Fibroblast of lung (primary cell): ENCODE measurements at regions not wholly inside any gene's neighbourhood (a gene's known extent, or its start where the extent isn't known, plus 50 kb on each side); places are given as distances from the start of the nearest gene placed in this dataset.

Experiments
- DNase-seq, 2 donors: peaks; one replicate each; pipeline versions ENCODE4 v3.0.0 to v3.0.0-alpha.2; 2010; ENCODE audit warnings: low read depth in 2 of 2
- H2AFZ ChIP-seq: 2 replicates; pipeline ENCODE4 v1.5.1; 2012; ENCODE audit warnings: low read length, control low read depth, inconsistent platforms
- H3K27ac ChIP-seq: 2 replicates; pipeline ENCODE4 v1.5.1; 2011; ENCODE audit warnings: low read length, control low read depth; ENCODE audit not compliant: insufficient read depth
- H3K27me3 ChIP-seq: 2 replicates; pipeline ENCODE4 v1.5.1; 2011; ENCODE audit warnings: mild to moderate bottlenecking, low read length; ENCODE audit not compliant: control insufficient read depth, insufficient read depth
- H3K36me3 ChIP-seq: 2 replicates; pipeline ENCODE4 v1.5.1; 2011; ENCODE audit warnings: low read length; ENCODE audit not compliant: control insufficient read depth, insufficient read depth
- H3K4me1 ChIP-seq: 2 replicates; pipeline ENCODE4 v1.5.1; 2011; ENCODE audit warnings: low read length; ENCODE audit not compliant: control insufficient read depth, insufficient read depth; ENCODE audit errors: extremely low read depth
- H3K4me2 ChIP-seq: 2 replicates; pipeline ENCODE4 v1.5.1; 2011; ENCODE audit warnings: low read length, control low read depth; ENCODE audit not compliant: insufficient read depth; ENCODE audit errors: extremely low read depth
- H3K4me3 ChIP-seq, 4 experiments: fragments of 200-600 bp in 1 of 4; sonication (generic) in 1 of 4; replicated peaks in 1 of 4; 2 replicates each; pipeline ENCODE4 v1.5.1; 2011 to 2016; ENCODE audit warnings: low read length in 4 of 4, low read depth in 3 of 4, mild to moderate bottlenecking in 3 of 4, control low read depth in 2 of 4, inconsistent platforms in 1 of 4, mixed read lengths in 1 of 4; ENCODE audit not compliant: insufficient read depth in 1 of 4; ENCODE audit errors: control extremely low read depth in 1 of 4
- H3K79me2 ChIP-seq: 2 replicates; pipeline ENCODE4 v1.5.1; 2012; ENCODE audit warnings: mild to moderate bottlenecking, low read length, inconsistent platforms; ENCODE audit not compliant: control insufficient read depth, insufficient read depth
- H3K9ac ChIP-seq: 2 replicates; pipeline ENCODE4 v1.5.1; 2011; ENCODE audit warnings: mild to moderate bottlenecking, low read length, control low read depth; ENCODE audit not compliant: insufficient read depth
- H3K9me3 ChIP-seq: 2 replicates; pipeline ENCODE4 v1.5.1; 2012; ENCODE audit warnings: low read depth, low read length; ENCODE audit not compliant: control insufficient read depth, insufficient read depth
- H4K20me1 ChIP-seq: 2 replicates; pipeline ENCODE4 v1.5.1; 2011; ENCODE audit warnings: low read length; ENCODE audit not compliant: control insufficient read depth, insufficient read depth; ENCODE audit errors: extremely low read depth
- CTCF ChIP-seq, 2 donors: IDR thresholded peaks in 1 of 2; conservative IDR thresholded peaks in 1 of 2; 1 replicate in 1 of 2; 2 replicates in 1 of 2; pipeline ENCODE4 v1.5.1; 2011 to 2012; ENCODE audit warnings: low read length in 2 of 2, control low read depth in 1 of 2, inconsistent platforms in 1 of 2, low read depth in 1 of 2, mild to moderate bottlenecking in 1 of 2
- EZH2 ChIP-seq: IDR thresholded peaks from 2 replicates; pipeline ENCODE4 v1.5.1; 2012; ENCODE audit warnings: low read length, control low read depth, mild to moderate bottlenecking; ENCODE audit errors: missing control alignments

DNA sequence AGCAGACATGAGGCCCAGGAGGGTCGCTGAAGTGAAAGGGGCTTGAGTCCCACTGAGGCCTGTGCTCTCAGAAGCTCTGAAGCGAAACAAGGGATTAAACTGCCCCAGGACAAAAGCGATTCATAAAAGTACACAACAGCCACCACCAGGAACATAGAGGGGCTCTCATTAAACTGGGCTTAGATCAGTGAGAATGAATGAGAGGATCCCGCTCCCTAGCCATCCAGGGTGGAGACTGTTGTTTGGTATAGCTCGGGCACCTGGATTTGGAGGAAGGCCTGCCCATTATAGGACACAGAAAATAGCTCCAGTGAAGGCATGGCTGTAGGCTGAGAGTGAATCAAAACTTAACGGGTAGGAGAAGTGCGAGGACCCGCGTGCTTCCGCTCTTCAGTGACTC is 91.6 kb upstream of the TAB2 start:
- H3K4me1 ChIP-seq = no peaks in the 10 kb centered on the region
- no peaks in the 10 kb centered on the region for H3K79me2 ChIP-seq
- H3K9ac ChIP-seq = no peak overlapping the region
- no peaks in the 10 kb centered on the region for H4K20me1 ChIP-seq
- no peaks in the 10 kb centered on the region for H3K36me3 ChIP-seq
- H2AFZ ChIP-seq = no peak overlapping the region
- no peaks in the 10 kb centered on the region for H3K9me3 ChIP-seq
- DNase-seq = no peak
- H3K27ac ChIP-seq = no peak overlapping the region
- H3K4me3 ChIP-seq = no peak overlapping the region
- H3K4me2 ChIP-seq = no peak overlapping the region
- H3K27me3 ChIP-seq = peaks cover 5% of the 10 kb centered on the region
- TF ChIP-seq EZH2 (no peak), CTCF (conservative IDR thresholded peaks at IDR 0.05 in 1 of 2, IDR thresholded peaks at IDR 0.05 in 1 of 2; ENCODE audit: low read depth in 1 of 2, low read length in 2 of 2) (no peak)

- Histone ChIP-seq H4K20me1 (no peaks in the 10 kb centered on the region), H3K27ac (no peak overlapping the region), H3K4me1 (no peaks in the 10 kb centered on the region)
Measured at GRCh38 chr6:149227796-149228195, 89.7 kb upstream of the TAB2 start.

GRCh38 chr6:149228311-149228955 is 89.1 kb upstream of the TAB2 start:
- Histone ChIP-seq H3K27me3 (peaks cover 5% of the 10 kb centered on the region), H3K9ac (no peak overlapping the region), H3K79me2 (no peaks in the 10 kb centered on the region), H3K4me1 (peaks cover 4% of the 10 kb centered on the region), H3K27ac (no peak overlapping the region), H3K4me3 (no peak overlapping the region), H3K9me3 (no peaks in the 10 kb centered on the region), H4K20me1 (no peaks in the 10 kb centered on the region), H3K4me2 (no peak overlapping the region), H2AFZ (no peak overlapping the region), H3K36me3 (no peaks in the 10 kb centered on the region)
- peak in 1 of 2 donors; percentile 30 for DNase-seq
- TF ChIP-seq CTCF (conservative IDR thresholded peaks at IDR 0.05 in 1 of 2, IDR thresholded peaks at IDR 0.05 in 1 of 2; ENCODE audit: low read depth in 1 of 2, low read length in 2 of 2) (no peak), EZH2 (no peak)

More at GRCh38 chr6:149227796-149228195, 89.7 kb upstream of the TAB2 start:
- TF ChIP-seq CTCF (conservative IDR thresholded peaks at IDR 0.05 in 1 of 2, IDR thresholded peaks at IDR 0.05 in 1 of 2; ENCODE audit: low read depth in 1 of 2, low read length in 2 of 2) = no peak
- no peak for TF ChIP-seq EZH2
- no peak overlapping the region for H3K9ac ChIP-seq
- no peak for DNase-seq
- no peaks in the 10 kb centered on the region for H3K9me3 ChIP-seq
- H3K4me2 ChIP-seq = no peak overlapping the region
- no peak overlapping the region for H3K4me3 ChIP-seq
- no peak overlapping the region for H2AFZ ChIP-seq
- H3K79me2 ChIP-seq = no peaks in the 10 kb centered on the region
- H3K36me3 ChIP-seq = no peaks in the 10 kb centered on the region
- H3K27me3 ChIP-seq = peaks cover 5% of the 10 kb centered on the region
